MM.1S (cell line): ENCODE measurements at regions not wholly inside any gene's neighbourhood (a gene's known extent, or its start where the extent isn't known, plus 50 kb on each side); places are given as distances from the start of the nearest gene placed in this dataset.

ENCODE experiments used
- DNase-seq: peaks from one replicate; pipeline ENCODE4 v3.0.0-alpha.2; 2015
- H2AFZ ChIP-seq: fragments of 300-600 bp; sonication (generic); 2 replicates; pipeline ENCODE4 v1.6.0; 2016; ENCODE audit warnings: antibody characterized with exemption, low read length
- H3F3A ChIP-seq: fragments of 300-600 bp; sonication (generic); 2 replicates; pipeline ENCODE4 v1.6.1; 2016; ENCODE audit warnings: mild to moderate bottlenecking, antibody characterized with exemption, low read length, moderate library complexity, mixed read lengths; ENCODE audit not compliant: insufficient read depth
- H3K27ac ChIP-seq: fragments of 300-600 bp; sonication (generic); 2 replicates; pipeline ENCODE4 v1.5.1; 2016; ENCODE audit warnings: mild to moderate bottlenecking, low read length
- H3K27me3 ChIP-seq: fragments of 300-600 bp; sonication (generic); replicated peaks from 2 replicates; pipeline ENCODE4 v1.6.0; 2016; ENCODE audit warnings: low read length; ENCODE audit not compliant: insufficient read depth
- H3K36me3 ChIP-seq: fragments of 300-600 bp; sonication (generic); replicated peaks from 2 replicates; pipeline ENCODE4 v1.6.1; 2016; ENCODE audit warnings: mild to moderate bottlenecking, low read length, mixed read lengths; ENCODE audit not compliant: insufficient read depth
- H3K4me1 ChIP-seq: fragments of 300-600 bp; sonication (generic); 2 replicates; pipeline ENCODE4 v1.6.1; 2016; ENCODE audit warnings: low read length, mixed read lengths
- H3K4me2 ChIP-seq: fragments of 300-600 bp; sonication (generic); 2 replicates; pipeline ENCODE4 v1.6.0; 2016; ENCODE audit warnings: low read depth, low read length
- H3K4me3 ChIP-seq: fragments of 300-600 bp; sonication (generic); 2 replicates; pipeline ENCODE4 v1.5.1; 2016; ENCODE audit warnings: low read length, mixed read lengths
- H3K79me2 ChIP-seq: fragments of 300-600 bp; sonication (generic); 2 replicates; pipeline ENCODE4 v1.6.1; 2016; ENCODE audit warnings: mixed run types, low read length, mixed read lengths
- H3K9ac ChIP-seq: fragments of 300-600 bp; sonication (generic); 2 replicates; pipeline ENCODE4 v1.6.1; 2016; ENCODE audit warnings: low read length, mixed read lengths
- H3K9me2 ChIP-seq: fragments of 300-600 bp; sonication (generic); replicated peaks from 2 replicates; pipeline ENCODE4 v1.6.1; 2016; ENCODE audit warnings: mild to moderate bottlenecking, low read length, mixed read lengths; ENCODE audit not compliant: insufficient read depth
- H3K9me3 ChIP-seq: fragments of 300-600 bp; sonication (generic); replicated peaks from 2 replicates; pipeline ENCODE4 v1.6.1; 2016; ENCODE audit warnings: mild to moderate bottlenecking, low read length, mixed read lengths; ENCODE audit not compliant: insufficient read depth
- H4K20me1 ChIP-seq: fragments of 300-600 bp; sonication (generic); 2 replicates; pipeline ENCODE4 v1.6.1; 2016; ENCODE audit warnings: mild to moderate bottlenecking, low read length, moderate library complexity, mixed read lengths; ENCODE audit not compliant: insufficient read depth
- CTCF ChIP-seq: fragments of 300-600 bp; sonication (generic); IDR thresholded peaks from 2 replicates; pipeline ENCODE4 v1.5.1; 2016; ENCODE audit warnings: antibody characterized with exemption, low read length, mixed read lengths
- EZH2 ChIP-seq: fragments of 300-600 bp; sonication (generic); optimal IDR thresholded peaks from 2 replicates; pipeline ENCODE3; 2017; ENCODE audit warnings: low read depth, mild to moderate bottlenecking, antibody characterized with exemption, low read length, mixed read lengths
- EZH2phosphoT487 ChIP-seq: fragments of 300-600 bp; sonication (generic); IDR thresholded peaks from 2 replicates; pipeline ENCODE4 v1.6.1; 2018; ENCODE audit warnings: antibody characterized with exemption, low read length

- H3K79me2 ChIP-seq, result no peaks in the 10 kb centered on the region
- H3K4me1 ChIP-seq, result no peaks in the 10 kb centered on the region
- TF ChIP-seq CTCF, result no peak
- TF ChIP-seq EZH2, result no peak
- TF ChIP-seq EZH2phosphoT487, result no peak
- no peaks in the 10 kb centered on the region for H3K9me2 ChIP-seq
- no peaks in the 10 kb centered on the region for H3F3A ChIP-seq
- H3K27me3 ChIP-seq, result no peaks in the 10 kb centered on the region
- H2AFZ ChIP-seq, result no peak overlapping the region
- no peak overlapping the region for H3K4me3 ChIP-seq
- no peak overlapping the region for H3K4me2 ChIP-seq
- H3K9ac ChIP-seq, result no peak overlapping the region
- H4K20me1 ChIP-seq, result no peaks in the 10 kb centered on the region
- H3K36me3 ChIP-seq, result no peaks in the 10 kb centered on the region
- no peaks in the 10 kb centered on the region for H3K9me3 ChIP-seq
- no peak for DNase-seq
- no peak overlapping the region for H3K27ac ChIP-seq
Observed at GRCh38 chr6:76707630-76708029, 635.2 kb upstream of the IMPG1 start.

- no peak for TF ChIP-seq EZH2phosphoT487
- no peak for TF ChIP-seq CTCF
- no peak for TF ChIP-seq EZH2
- H2AFZ ChIP-seq, result no peak overlapping the region
Observed at GRCh38 chr6:76706631-76707030, 634.2 kb upstream of the IMPG1 start.

GRCh38 chr6:76706086-76706485 lies 633.6 kb upstream of the IMPG1 start:
- H3K4me1 ChIP-seq, result no peaks in the 10 kb centered on the region
- H3K27me3 ChIP-seq, result no peaks in the 10 kb centered on the region
- H2AFZ ChIP-seq, result no peak overlapping the region
- H3K9ac ChIP-seq, result no peak overlapping the region
- no peaks in the 10 kb centered on the region for H3F3A ChIP-seq
- H3K36me3 ChIP-seq, result no peaks in the 10 kb centered on the region
- H3K9me2 ChIP-seq, result no peaks in the 10 kb centered on the region
- no peaks in the 10 kb centered on the region for H3K79me2 ChIP-seq
- H3K4me3 ChIP-seq, result no peak overlapping the region
- no peaks in the 10 kb centered on the region for H4K20me1 ChIP-seq
- no peak overlapping the region for H3K27ac ChIP-seq
- no peaks in the 10 kb centered on the region for H3K9me3 ChIP-seq
- DNase-seq, result no peak
- TF ChIP-seq EZH2phosphoT487 (no peak), EZH2 (no peak), CTCF (no peak)
- no peak overlapping the region for H3K4me2 ChIP-seq

More at GRCh38 chr6:76706631-76707030, 634.2 kb upstream of the IMPG1 start:
- DNase-seq, result no peak
- no peaks in the 10 kb centered on the region for H3K9me2 ChIP-seq
- no peaks in the 10 kb centered on the region for H3F3A ChIP-seq
- no peaks in the 10 kb centered on the region for H3K27me3 ChIP-seq
- H3K9ac ChIP-seq, result no peak overlapping the region
- no peaks in the 10 kb centered on the region for H4K20me1 ChIP-seq
- H3K36me3 ChIP-seq, result no peaks in the 10 kb centered on the region
- H3K4me2 ChIP-seq, result no peak overlapping the region
- no peak overlapping the region for H3K4me3 ChIP-seq
- H3K79me2 ChIP-seq, result no peaks in the 10 kb centered on the region
- no peak overlapping the region for H3K27ac ChIP-seq
- H3K4me1 ChIP-seq, result no peaks in the 10 kb centered on the region
- H3K9me3 ChIP-seq, result no peaks in the 10 kb centered on the region
